Endothelial cell of umbilical vein (primary cell): ENCODE measurements at regions not wholly inside any gene's neighbourhood (a gene's known extent, or its start where the extent isn't known, plus 50 kb on each side); places are given as distances from the start of the nearest gene placed in this dataset.

Experiments
- BruUV-seq: library from RNA; stranded (reverse); fragments of 400-500 nt; replicated peaks from 2 replicates; lab custom pipeline; 2021; lab: Mats Ljungman, UMichigan
- CTCF ChIA-PET: fragments of 300-600, 350-600 bp; sonication (Branson Sonifier 250); formaldehyde crosslinking; loops from one replicate; lab custom pipeline; 2021; ENCODE audit warnings: antibody characterized with exemption, inconsistent platforms; lab: Charles Lee
- POLR2A ChIA-PET: fragments of 300-600, 350-600 bp; sonication (Branson Sonifier 250); formaldehyde crosslinking; loops from one replicate; lab custom pipeline; 2021; ENCODE audit warnings: antibody characterized with exemption, inconsistent platforms; lab: Charles Lee
- DNase-seq: peaks from one replicate; pipeline ENCODE4 v3.0.0-alpha.2; 2011; ENCODE audit warnings: low read depth, low spot score
- FAIRE-seq: peaks from 2 replicates; lab custom pipeline; 2011; peaks lifted over from hg19 to GRCh38; lab: Jason Lieb, UNC
- H2AFZ ChIP-seq: 2 replicates; pipeline ENCODE4 v1.6.0; 2012; ENCODE audit warnings: low read depth, low read length, control low read depth, inconsistent platforms
- H3K27ac ChIP-seq: 2 replicates; pipeline ENCODE4 v1.5.1; 2011; ENCODE audit warnings: low read depth, mild to moderate bottlenecking, control low read depth, low read length, moderate library complexity; ENCODE audit not compliant: insufficient read depth
- H3K27me3 ChIP-seq, 2 experiments: 2 replicates each; pipeline versions ENCODE4 v1.6.0 to v1.6.1; 2011; ENCODE audit warnings: low read length in 2 of 2, mixed read lengths in 1 of 2; ENCODE audit not compliant: control insufficient read depth in 2 of 2, insufficient read depth in 2 of 2
- H3K36me3 ChIP-seq, 2 experiments: 2 replicates in 1 of 2; 3 replicates in 1 of 2; pipeline ENCODE4 v1.5.1; 2011; ENCODE audit warnings: low read length in 2 of 2, mild to moderate bottlenecking in 1 of 2, moderate library complexity in 1 of 2; ENCODE audit not compliant: control insufficient read depth in 2 of 2, insufficient read depth in 2 of 2; ENCODE audit errors: extremely low read depth in 1 of 2
- H3K4me1 ChIP-seq: 3 replicates; pipeline ENCODE4 v1.5.1; 2011; ENCODE audit warnings: mild to moderate bottlenecking, low read length; ENCODE audit not compliant: control insufficient read depth, insufficient read depth; ENCODE audit errors: extremely low read depth
- H3K4me2 ChIP-seq: 2 replicates; pipeline ENCODE4 v1.6.1; 2011; ENCODE audit warnings: low read length, control low read depth, mixed read lengths; ENCODE audit not compliant: insufficient read depth
- H3K4me3 ChIP-seq, 3 experiments: fragments of 200-600 bp in 1 of 3; sonication (generic), shearing (Covaris generic) in 1 of 3; replicated peaks in 1 of 3; 2 replicates each; pipeline ENCODE4 v1.5.1; 2011 to 2016; ENCODE audit warnings: control low read depth in 3 of 3, low read length in 3 of 3, mild to moderate bottlenecking in 2 of 3, inconsistent platforms in 1 of 3, low read depth in 1 of 3, moderate library complexity in 1 of 3; ENCODE audit not compliant: insufficient read depth in 1 of 3
- H3K79me2 ChIP-seq: 2 replicates; pipeline ENCODE4 v1.6.0; 2012; ENCODE audit warnings: low read length, inconsistent platforms; ENCODE audit not compliant: control insufficient read depth, insufficient read depth
- H3K9ac ChIP-seq: replicated peaks from 2 replicates; pipeline ENCODE3; 2011; ENCODE audit warnings: low read length, control low read depth; ENCODE audit not compliant: insufficient read depth; ENCODE audit errors: extremely low read depth
- H3K9me1 ChIP-seq: replicated peaks from 3 replicates; pipeline ENCODE4 v1.6.0; 2011; ENCODE audit warnings: mild to moderate bottlenecking, low read length; ENCODE audit not compliant: control insufficient read depth, insufficient read depth; ENCODE audit errors: extremely low read depth
- H3K9me3 ChIP-seq: replicated peaks from 2 replicates; pipeline ENCODE4 v1.5.1; 2012; ENCODE audit warnings: low read length, inconsistent platforms; ENCODE audit not compliant: control insufficient read depth, insufficient read depth
- H4K20me1 ChIP-seq: replicated peaks from 2 replicates; pipeline ENCODE3; 2011; ENCODE audit warnings: mild to moderate bottlenecking, low read length; ENCODE audit not compliant: control insufficient read depth, insufficient read depth; ENCODE audit errors: extremely low read depth
- EZH2 ChIP-seq: IDR thresholded peaks from 2 replicates; pipeline ENCODE4 v1.6.1; 2012; ENCODE audit warnings: borderline replicate concordance, low read depth, mild to moderate bottlenecking, moderate library complexity, low read length, inconsistent platforms; ENCODE audit not compliant: severe bottlenecking
- FOS ChIP-seq: IDR thresholded peaks from 2 replicates; pipeline ENCODE4 v1.6.1; 2011; ENCODE audit warnings: mild to moderate bottlenecking, low read length, moderate library complexity, borderline replicate concordance; ENCODE audit not compliant: insufficient read depth
- GATA2 ChIP-seq: IDR thresholded peaks from 2 replicates; pipeline ENCODE4 v1.7.0; 2011; ENCODE audit warnings: low read depth, mild to moderate bottlenecking, moderate library complexity, mixed read lengths, low read length; ENCODE audit not compliant: insufficient read length, insufficient read depth
- JUN ChIP-seq: IDR thresholded peaks from 2 replicates; pipeline ENCODE4 v1.6.1; 2011; ENCODE audit warnings: borderline replicate concordance, low read depth; ENCODE audit not compliant: insufficient read length, insufficient read depth
- MAX ChIP-seq: IDR thresholded peaks from 2 replicates; pipeline ENCODE4 v1.6.1; 2011; ENCODE audit not compliant: insufficient read depth, insufficient read length
- MYC ChIP-seq: IDR thresholded peaks from one replicate; pipeline ENCODE4 v1.6.1; 2011; ENCODE audit warnings: mild to moderate bottlenecking, low read depth, low read length
- POLR2A ChIP-seq: IDR thresholded peaks from 2 replicates; pipeline ENCODE4 v1.6.1; 2012; ENCODE audit warnings: low read depth, mild to moderate bottlenecking, control low read depth, low read length
- POLR2AphosphoS5 ChIP-seq: IDR thresholded peaks from 2 replicates; pipeline ENCODE4 v1.6.1; 2012; ENCODE audit warnings: low read depth, mild to moderate bottlenecking, control low read depth, low read length, moderate library complexity; ENCODE audit not compliant: insufficient read depth
- dilution Hi-C: fragments of 300-500 bp; cut with MboI; formaldehyde crosslinking; loops from one replicate; pipeline ENCODE4 v1.15.0; 2019; ENCODE audit warnings: low sequenced_read_pairs; ENCODE audit not compliant: extremely low pct_ligation_motif_present
- intact Hi-C: fragments of 100-400 bp; cut with micrococcal nuclease; formaldehyde crosslinking; loops from one replicate; pipeline ENCODE4 v1.10.0; 2022
- TF ChIP-seq, protein P1 (sequence below), 2 donors: IDR thresholded peaks; 1 replicate in 1 of 2; 2 replicates in 1 of 2; pipeline ENCODE4 v1.5.1; 2011; ENCODE audit warnings: low read length in 2 of 2, mild to moderate bottlenecking in 2 of 2, moderate library complexity in 2 of 2, control low read depth in 1 of 2, inconsistent platforms in 1 of 2, low read depth in 1 of 2; ENCODE audit not compliant: insufficient read depth in 1 of 2; ENCODE audit errors: extremely low read depth in 1 of 2

- intact Hi-C loops = no loop called here
- no peak for FAIRE-seq
Observed at GRCh38 chr4:101685126-101685525, 105.4 kb upstream of the BANK1 start.

DNA sequence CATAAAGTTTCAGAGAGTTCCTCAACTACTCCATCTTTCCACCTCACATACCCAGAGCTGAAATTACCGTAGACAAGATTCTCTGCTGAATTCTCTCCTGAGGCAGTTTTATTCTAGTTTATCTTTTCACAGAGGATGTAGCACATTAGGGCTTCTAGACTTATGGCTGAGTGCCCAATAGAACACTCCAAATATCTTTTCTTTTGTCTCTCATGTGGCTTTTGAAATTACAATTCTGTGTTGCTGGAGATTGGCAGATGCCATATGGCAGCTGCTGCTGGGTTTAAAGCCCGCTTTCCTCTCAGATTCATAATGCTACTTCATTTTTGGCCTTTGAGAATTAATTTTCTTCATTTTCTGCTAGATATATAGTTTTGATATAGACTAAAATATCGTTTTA is 107.6 kb upstream of the BANK1 start:
- BruUV-seq = no TSS peak
- H3K36me3 ChIP-seq = no peaks in the 10 kb centered on the region
- H3K27ac ChIP-seq = no peak overlapping the region
- H3K79me2 ChIP-seq = no peaks in the 10 kb centered on the region
- H2AFZ ChIP-seq = no peak overlapping the region
- H3K4me1 ChIP-seq = no peaks in the 10 kb centered on the region
- no peak for DNase-seq
- no peak overlapping the region for H3K9ac ChIP-seq
- ChIA-PET CTCF (no interaction called here), POLR2A (no interaction called here)
- no peaks in the 10 kb centered on the region for H4K20me1 ChIP-seq
- no peaks in the 10 kb centered on the region for H3K27me3 ChIP-seq
- no peak overlapping the region for H3K4me2 ChIP-seq
- no peak overlapping the region for H3K4me3 ChIP-seq
- no peaks in the 10 kb centered on the region for H3K9me1 ChIP-seq
- no peak for FAIRE-seq
- dilution Hi-C loops (no loop called here), intact Hi-C loops (no loop called here)
- TF ChIP-seq, protein P1, sequence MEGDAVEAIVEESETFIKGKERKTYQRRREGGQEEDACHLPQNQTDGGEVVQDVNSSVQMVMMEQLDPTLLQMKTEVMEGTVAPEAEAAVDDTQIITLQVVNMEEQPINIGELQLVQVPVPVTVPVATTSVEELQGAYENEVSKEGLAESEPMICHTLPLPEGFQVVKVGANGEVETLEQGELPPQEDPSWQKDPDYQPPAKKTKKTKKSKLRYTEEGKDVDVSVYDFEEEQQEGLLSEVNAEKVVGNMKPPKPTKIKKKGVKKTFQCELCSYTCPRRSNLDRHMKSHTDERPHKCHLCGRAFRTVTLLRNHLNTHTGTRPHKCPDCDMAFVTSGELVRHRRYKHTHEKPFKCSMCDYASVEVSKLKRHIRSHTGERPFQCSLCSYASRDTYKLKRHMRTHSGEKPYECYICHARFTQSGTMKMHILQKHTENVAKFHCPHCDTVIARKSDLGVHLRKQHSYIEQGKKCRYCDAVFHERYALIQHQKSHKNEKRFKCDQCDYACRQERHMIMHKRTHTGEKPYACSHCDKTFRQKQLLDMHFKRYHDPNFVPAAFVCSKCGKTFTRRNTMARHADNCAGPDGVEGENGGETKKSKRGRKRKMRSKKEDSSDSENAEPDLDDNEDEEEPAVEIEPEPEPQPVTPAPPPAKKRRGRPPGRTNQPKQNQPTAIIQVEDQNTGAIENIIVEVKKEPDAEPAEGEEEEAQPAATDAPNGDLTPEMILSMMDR (IDR thresholded peaks at IDR 0.05; ENCODE audit: extremely low read depth in 1 of 2, insufficient read depth in 1 of 2, low read depth in 1 of 2, low read length in 2 of 2) = no peak
- TF ChIP-seq POLR2A (no peak), EZH2 (no peak), FOS (no peak), POLR2AphosphoS5 (no peak), GATA2 (no peak), MYC (no peak), MAX (no peak), JUN (no peak)
- no peaks in the 10 kb centered on the region for H3K9me3 ChIP-seq

More at GRCh38 chr4:101685126-101685525, 105.4 kb upstream of the BANK1 start:
- no TSS peak for BruUV-seq
- Histone ChIP-seq H3K9me1 (no peaks in the 10 kb centered on the region), H3K4me3 (no peak overlapping the region), H2AFZ (no peak overlapping the region), H3K27ac (no peak overlapping the region), H3K4me1 (no peaks in the 10 kb centered on the region), H3K9ac (no peak overlapping the region), H4K20me1 (no peaks in the 10 kb centered on the region), H3K9me3 (no peaks in the 10 kb centered on the region), H3K4me2 (no peak overlapping the region), H3K36me3 (no peaks in the 10 kb centered on the region), H3K27me3 (no peaks in the 10 kb centered on the region), H3K79me2 (no peaks in the 10 kb centered on the region)
- ChIA-PET POLR2A (no interaction called here), CTCF (interaction anchor here (1.2 kb wide), 1 partner anchor 7 kb away, joined by 3 read pairs; no protein-coding TSS in a partner anchor)
- no peak for DNase-seq
- TF ChIP-seq EZH2 = no peak
- TF ChIP-seq FOS = no peak
- dilution Hi-C loops = no loop called here
